Bronchial epithelial cell (primary cell): ENCODE measurements at regions not wholly inside any gene's neighbourhood (a gene's known extent, or its start where the extent isn't known, plus 50 kb on each side); places are given as distances from the start of the nearest gene placed in this dataset.

ENCODE experiments used
- DNase-seq: peaks from one replicate; pipeline ENCODE4 v3.0.0-alpha.2; 2010; ENCODE audit warnings: low read depth
- FAIRE-seq: peaks from 2 replicates; lab custom pipeline; 2011; peaks lifted over from hg19 to GRCh38; lab: Jason Lieb, UNC
- H3K27me3 ChIP-seq: 2 replicates; pipeline ENCODE4 v1.5.1; 2011; ENCODE audit warnings: low read length; ENCODE audit not compliant: control insufficient read depth, insufficient read depth
- H3K36me3 ChIP-seq: 2 replicates; pipeline ENCODE4 v1.5.1; 2011; ENCODE audit warnings: low read length; ENCODE audit not compliant: control insufficient read depth, insufficient read depth
- H3K4me3 ChIP-seq: 2 replicates; pipeline ENCODE4 v1.5.1; 2011; ENCODE audit warnings: mild to moderate bottlenecking, low read depth, low read length, control low read depth
- CTCF ChIP-seq: IDR thresholded peaks from 2 replicates; pipeline ENCODE4 v1.5.1; 2011; ENCODE audit warnings: mild to moderate bottlenecking, moderate library complexity, low read length, control low read depth, inconsistent platforms; ENCODE audit not compliant: insufficient read depth, severe bottlenecking

GRCh38 chr2:8457699-8458502 lies 224.0 kb upstream of the ID2 start:
- H3K4me3 ChIP-seq: no peak overlapping the region
- TF ChIP-seq CTCF: no peak
- peaks cover 5% of the 10 kb centered on the region for H3K27me3 ChIP-seq
- DNase-seq: no peak
- no peaks in the 10 kb centered on the region for H3K36me3 ChIP-seq
- no peak for FAIRE-seq

- DNase-seq: peak; percentile 5
- peaks cover 5% of the 10 kb centered on the region for H3K27me3 ChIP-seq
- TF ChIP-seq CTCF: no peak
Observed at GRCh38 chr2:8458503-8459459, 223.1 kb upstream of the ID2 start.

GRCh38 chr2:8459474-8459873 lies 222.4 kb upstream of the ID2 start:
- H3K27me3 ChIP-seq: peaks cover 5% of the 10 kb centered on the region

More at GRCh38 chr2:8458503-8459459, 223.1 kb upstream of the ID2 start:
- FAIRE-seq: no peak
- no peaks in the 10 kb centered on the region for H3K36me3 ChIP-seq
- H3K4me3 ChIP-seq: no peak overlapping the region

GRCh38 chr2:8461341-8461740 lies 220.5 kb upstream of the ID2 start:
- no peak for TF ChIP-seq CTCF
- Histone ChIP-seq H3K27me3 (peaks cover 5% of the 10 kb centered on the region), H3K36me3 (no peaks in the 10 kb centered on the region), H3K4me3 (no peak overlapping the region)
- no peak for FAIRE-seq
- no peak for DNase-seq

More at GRCh38 chr2:8459474-8459873, 222.4 kb upstream of the ID2 start:
- no peaks in the 10 kb centered on the region for H3K36me3 ChIP-seq
- DNase-seq: no peak
- FAIRE-seq: no peak
- H3K4me3 ChIP-seq: no peak overlapping the region
- no peak for TF ChIP-seq CTCF

- no peak for TF ChIP-seq CTCF
- FAIRE-seq (no peak), DNase-seq (no peak)
- peaks cover 5% of the 10 kb centered on the region for H3K27me3 ChIP-seq
- no peaks in the 10 kb centered on the region for H3K36me3 ChIP-seq
- H3K4me3 ChIP-seq: no peak overlapping the region
Observed at GRCh38 chr2:8462280-8462679, 219.6 kb upstream of the ID2 start.
